HFFc6 (cell line): ENCODE measurements at regions not wholly inside any gene's neighbourhood (a gene's known extent, or its start where the extent isn't known, plus 50 kb on each side); places are given as distances from the start of the nearest gene placed in this dataset.
"Not testable (repeated sequence)": the region's sequence is repeated elsewhere in the genome, so short reads cannot be mapped to it uniquely, and the experiment has no call there.

Experiments used
- DNase-seq: peaks from one replicate; pipeline ENCODE4 v3.0.0-alpha.2; 2018
- H3K27ac Mint-ChIP-seq: 2 replicates; pipeline ENCODE4 v1.8.0; 2020; ENCODE audit warnings: mild to moderate bottlenecking, mixed read lengths
- H3K27me3 Mint-ChIP-seq: 2 replicates; pipeline ENCODE4 v1.8.0; 2021; ENCODE audit warnings: mild to moderate bottlenecking, moderate library complexity, mixed read lengths; ENCODE audit not compliant: insufficient read depth
- H3K36me3 Mint-ChIP-seq: 2 replicates; pipeline ENCODE4 v1.8.0; 2021; ENCODE audit warnings: low read depth, mixed read lengths
- H3K4me1 Mint-ChIP-seq: 2 replicates; pipeline ENCODE4 v1.8.0; 2020; ENCODE audit warnings: low read depth, mixed read lengths
- H3K4me3 Mint-ChIP-seq: 2 replicates; pipeline ENCODE4 v1.8.0; 2020; ENCODE audit warnings: mild to moderate bottlenecking, moderate library complexity, mixed read lengths
- H3K9me3 Mint-ChIP-seq: 2 replicates; pipeline ENCODE4 v1.8.0; 2020; ENCODE audit warnings: mild to moderate bottlenecking, mixed read lengths
- TF ChIP-seq, protein P1 (sequence below): fragments of 200-600 bp; sonication (generic); IDR thresholded peaks from 2 replicates; pipeline ENCODE4 v1.5.0; 2021; ENCODE audit warnings: antibody characterized with exemption, mild to moderate bottlenecking

DNA sequence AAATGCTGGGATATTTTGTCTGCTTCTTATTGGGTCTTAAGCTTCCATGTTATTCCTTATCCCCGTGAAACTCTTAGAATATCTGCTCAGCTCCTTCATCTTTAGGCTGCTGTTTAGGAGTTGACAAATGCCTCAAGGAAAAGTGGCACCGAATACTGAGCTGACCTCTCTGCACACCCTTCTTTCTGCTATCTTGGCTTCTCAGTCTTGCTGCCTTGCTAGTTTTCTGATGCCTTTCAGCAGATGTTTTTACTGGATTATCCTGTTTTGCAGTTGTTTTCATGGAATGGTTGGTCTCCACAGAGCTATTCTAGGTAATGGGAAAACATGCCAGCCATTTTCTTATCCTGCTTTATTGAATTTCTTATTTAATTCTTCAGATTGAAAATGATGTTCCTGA is 86.3 kb downstream of the GYPE start:
- Mint-ChIP-seq H3K9me3 (peaks cover 20% of the 10 kb centered on the region), H3K27me3 (no peaks in the 10 kb centered on the region), H3K27ac (no peak overlapping the region), H3K36me3 (no peaks in the 10 kb centered on the region), H3K4me3 (no peak overlapping the region), H3K4me1 (no peaks in the 10 kb centered on the region)
- TF ChIP-seq, protein P1, sequence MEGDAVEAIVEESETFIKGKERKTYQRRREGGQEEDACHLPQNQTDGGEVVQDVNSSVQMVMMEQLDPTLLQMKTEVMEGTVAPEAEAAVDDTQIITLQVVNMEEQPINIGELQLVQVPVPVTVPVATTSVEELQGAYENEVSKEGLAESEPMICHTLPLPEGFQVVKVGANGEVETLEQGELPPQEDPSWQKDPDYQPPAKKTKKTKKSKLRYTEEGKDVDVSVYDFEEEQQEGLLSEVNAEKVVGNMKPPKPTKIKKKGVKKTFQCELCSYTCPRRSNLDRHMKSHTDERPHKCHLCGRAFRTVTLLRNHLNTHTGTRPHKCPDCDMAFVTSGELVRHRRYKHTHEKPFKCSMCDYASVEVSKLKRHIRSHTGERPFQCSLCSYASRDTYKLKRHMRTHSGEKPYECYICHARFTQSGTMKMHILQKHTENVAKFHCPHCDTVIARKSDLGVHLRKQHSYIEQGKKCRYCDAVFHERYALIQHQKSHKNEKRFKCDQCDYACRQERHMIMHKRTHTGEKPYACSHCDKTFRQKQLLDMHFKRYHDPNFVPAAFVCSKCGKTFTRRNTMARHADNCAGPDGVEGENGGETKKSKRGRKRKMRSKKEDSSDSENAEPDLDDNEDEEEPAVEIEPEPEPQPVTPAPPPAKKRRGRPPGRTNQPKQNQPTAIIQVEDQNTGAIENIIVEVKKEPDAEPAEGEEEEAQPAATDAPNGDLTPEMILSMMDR: no peak
- DNase-seq: no peak

DNA sequence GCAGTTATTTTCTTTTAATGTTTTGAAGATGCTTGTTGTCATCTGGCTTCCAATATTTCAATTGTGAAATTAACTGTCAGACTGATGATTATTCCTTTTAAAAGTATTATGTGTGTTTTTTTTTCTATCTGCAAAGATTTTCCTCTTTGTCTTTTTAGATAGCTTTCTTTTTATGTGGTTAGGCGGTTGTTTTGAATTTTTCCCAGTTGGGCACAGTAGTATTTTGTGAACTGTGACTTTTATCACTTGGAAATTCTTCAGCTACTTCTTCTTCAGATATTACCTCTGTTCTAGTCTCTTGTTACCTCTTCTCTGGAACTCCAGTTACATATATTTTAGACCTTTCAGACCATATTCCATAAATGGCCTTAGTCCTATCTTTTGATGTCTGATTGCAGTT is 87.5 kb downstream of the GYPE start:
- not testable (repeated sequence) for H3K27me3 Mint-ChIP-seq, H3K36me3 Mint-ChIP-seq, H3K27ac Mint-ChIP-seq, H3K4me1 Mint-ChIP-seq, H3K4me3 Mint-ChIP-seq, DNase-seq
- H3K9me3 Mint-ChIP-seq: peaks cover 20% of the 10 kb centered on the region

DNA sequence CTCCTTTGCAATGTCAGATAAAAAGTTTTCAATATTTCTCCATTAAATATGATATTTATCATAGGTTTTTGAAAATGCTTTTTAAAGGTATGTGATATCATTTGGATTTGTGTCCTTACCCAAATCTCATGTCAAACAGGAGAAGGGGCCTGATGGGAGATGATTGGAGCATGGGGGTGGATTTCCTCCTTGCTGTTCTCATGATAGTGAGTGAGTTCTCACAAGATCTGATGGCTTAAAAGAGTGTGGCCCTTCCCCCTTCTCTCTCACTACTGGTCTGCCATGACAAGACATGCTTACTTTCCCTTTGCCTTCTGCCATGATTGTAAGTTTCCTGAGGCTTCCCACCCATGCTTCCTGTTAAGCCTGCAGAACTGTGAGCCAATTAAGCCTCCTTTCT is 90.0 kb downstream of the GYPE start:
- not testable (repeated sequence) for H3K27ac Mint-ChIP-seq, H3K27me3 Mint-ChIP-seq
- peaks cover 12% of the 10 kb centered on the region for H3K9me3 Mint-ChIP-seq

DNA sequence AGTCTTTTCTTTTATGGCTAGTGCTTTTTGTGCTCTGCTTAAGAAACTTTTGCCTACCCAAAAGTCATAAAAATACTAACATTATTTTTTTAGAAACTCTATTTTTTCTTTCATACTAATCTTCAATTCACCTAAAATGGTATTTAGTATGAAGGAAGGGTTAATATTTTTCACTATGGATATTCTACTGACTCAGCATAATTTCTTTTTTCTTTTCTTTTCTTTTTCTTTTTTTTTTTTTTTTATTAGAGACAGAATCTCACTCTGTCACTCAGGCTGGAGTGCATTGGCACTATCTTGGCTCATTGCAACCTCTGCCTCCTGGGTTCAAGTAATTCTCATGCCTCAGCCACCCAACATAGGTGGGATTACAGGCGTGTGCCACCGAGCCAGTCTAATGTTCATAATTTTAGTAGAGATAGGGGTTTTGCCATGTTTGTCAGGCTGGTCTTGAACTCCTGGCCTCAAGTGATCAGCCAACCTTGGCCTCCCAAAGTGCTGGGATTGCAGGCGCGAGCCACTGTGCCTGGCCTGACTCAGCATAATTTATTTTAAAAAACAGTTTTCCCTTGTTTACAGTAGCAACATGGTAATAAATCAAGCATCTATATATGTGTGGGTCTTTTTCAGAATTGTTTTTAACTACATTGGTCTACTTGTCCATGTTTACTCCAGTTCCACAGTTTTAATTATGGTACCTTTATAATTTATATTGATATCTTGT is 91.8 kb downstream of the GYPE start:
- H3K4me3 Mint-ChIP-seq: not testable (repeated sequence)

More for the DNA sequence above, 90.0 kb downstream of the GYPE start:
- H3K4me1 Mint-ChIP-seq, H3K4me3 Mint-ChIP-seq, H3K36me3 Mint-ChIP-seq, DNase-seq: not testable (repeated sequence)

DNA sequence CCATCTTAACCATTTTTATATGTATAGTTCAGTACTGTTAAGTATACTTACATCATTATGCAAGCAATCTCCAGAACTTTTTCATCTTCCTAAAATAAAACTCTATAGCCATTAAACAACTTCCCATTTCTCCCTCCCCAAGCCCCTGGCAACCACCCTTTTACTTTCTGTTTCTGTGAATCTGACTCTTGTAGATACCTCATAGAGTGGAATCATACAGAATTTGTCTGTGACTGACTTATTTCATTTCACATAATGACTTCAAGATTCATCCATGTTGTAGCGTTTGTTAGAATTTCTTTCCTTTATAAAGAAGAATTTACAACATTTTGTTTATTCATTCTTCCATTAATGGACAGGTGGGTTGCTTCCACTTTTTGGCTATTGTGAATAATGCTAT is 91.2 kb upstream of the FREM3 start:
- H3K9me3 Mint-ChIP-seq: peaks cover 14% of the 10 kb centered on the region
- not testable (repeated sequence) for H3K4me1 Mint-ChIP-seq, H3K27me3 Mint-ChIP-seq, H3K36me3 Mint-ChIP-seq, H3K4me3 Mint-ChIP-seq, DNase-seq, H3K27ac Mint-ChIP-seq

More for the DNA sequence above, 91.8 kb downstream of the GYPE start:
- H3K27ac Mint-ChIP-seq, H3K9me3 Mint-ChIP-seq, H3K27me3 Mint-ChIP-seq, H3K36me3 Mint-ChIP-seq, DNase-seq, H3K4me1 Mint-ChIP-seq: not testable (repeated sequence)

DNA sequence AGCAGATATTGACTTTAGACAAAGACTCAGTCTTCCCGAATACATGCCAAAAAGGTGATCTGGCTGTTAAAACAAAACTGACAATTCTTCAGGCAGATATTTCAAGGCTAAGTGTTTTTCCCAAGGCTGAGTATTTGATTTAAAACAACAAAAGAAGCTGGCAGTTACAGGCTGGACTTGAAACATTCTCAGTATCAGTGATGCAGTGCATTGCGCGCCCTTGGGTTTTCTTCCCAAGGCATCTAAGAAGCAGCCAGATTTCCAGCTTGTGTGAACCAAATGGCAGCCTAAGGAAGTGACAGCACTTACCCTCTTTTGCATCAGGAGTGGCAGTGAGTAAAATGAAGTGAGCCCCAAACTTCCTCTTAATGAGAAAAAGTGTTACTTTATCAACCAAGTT is 90.0 kb upstream of the FREM3 start:
- H3K4me3 Mint-ChIP-seq, H3K4me1 Mint-ChIP-seq, H3K27me3 Mint-ChIP-seq, H3K36me3 Mint-ChIP-seq, H3K27ac Mint-ChIP-seq, DNase-seq: not testable (repeated sequence)
- H3K9me3 Mint-ChIP-seq: peaks cover 11% of the 10 kb centered on the region

DNA sequence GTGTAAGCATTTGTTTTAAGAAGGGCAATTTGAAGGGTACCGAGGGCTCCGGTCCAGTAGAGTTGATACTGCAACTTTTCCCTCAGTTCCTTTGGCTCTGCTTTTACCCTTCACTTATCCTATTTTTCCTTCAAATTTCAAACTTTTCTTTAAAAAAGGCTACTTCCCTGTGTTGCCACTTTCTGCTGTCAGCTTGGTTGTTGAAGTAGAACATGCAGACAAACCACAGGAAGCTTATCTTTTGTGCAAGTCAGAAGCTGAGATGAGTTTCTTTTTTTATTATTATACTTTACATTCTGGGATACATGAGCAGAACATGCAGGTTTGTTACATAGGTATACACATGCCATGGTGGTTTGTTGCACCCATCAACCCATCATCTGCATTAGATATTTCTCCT is 89.1 kb upstream of the FREM3 start:
- H3K27me3 Mint-ChIP-seq, H3K4me3 Mint-ChIP-seq, H3K4me1 Mint-ChIP-seq, H3K36me3 Mint-ChIP-seq, H3K27ac Mint-ChIP-seq, DNase-seq: not testable (repeated sequence)
- H3K9me3 Mint-ChIP-seq: peaks cover 11% of the 10 kb centered on the region

DNA sequence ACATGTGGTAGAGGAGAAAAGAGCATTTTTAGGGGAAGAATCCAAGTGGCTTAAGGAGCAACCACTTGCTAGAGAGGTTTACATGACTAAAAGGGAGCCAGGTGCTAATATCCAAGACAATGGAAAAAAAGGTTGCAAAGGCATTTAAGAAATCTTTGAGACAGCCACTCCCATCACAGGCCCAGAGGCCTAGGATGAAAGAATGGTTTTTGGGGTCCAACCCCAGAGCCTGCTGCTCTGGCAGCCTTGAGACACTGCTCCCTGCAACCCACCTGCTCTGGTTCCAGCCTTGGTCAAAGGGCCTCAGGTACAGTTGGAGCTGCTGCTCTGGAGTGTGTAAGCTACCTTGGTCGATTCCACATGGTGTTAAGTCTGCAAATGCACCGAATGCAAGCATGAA is 84.1 kb upstream of the FREM3 start:
- H3K27ac Mint-ChIP-seq: no peak overlapping the region
- no peaks in the 10 kb centered on the region for H3K36me3 Mint-ChIP-seq
- no peak for DNase-seq
- H3K4me1 Mint-ChIP-seq: no peaks in the 10 kb centered on the region
- peaks cover 10% of the 10 kb centered on the region for H3K9me3 Mint-ChIP-seq
- H3K27me3 Mint-ChIP-seq: no peaks in the 10 kb centered on the region; the same call in 1 of the 2 replicates
- TF ChIP-seq, protein P1: no peak
- no peak overlapping the region for H3K4me3 Mint-ChIP-seq

DNA sequence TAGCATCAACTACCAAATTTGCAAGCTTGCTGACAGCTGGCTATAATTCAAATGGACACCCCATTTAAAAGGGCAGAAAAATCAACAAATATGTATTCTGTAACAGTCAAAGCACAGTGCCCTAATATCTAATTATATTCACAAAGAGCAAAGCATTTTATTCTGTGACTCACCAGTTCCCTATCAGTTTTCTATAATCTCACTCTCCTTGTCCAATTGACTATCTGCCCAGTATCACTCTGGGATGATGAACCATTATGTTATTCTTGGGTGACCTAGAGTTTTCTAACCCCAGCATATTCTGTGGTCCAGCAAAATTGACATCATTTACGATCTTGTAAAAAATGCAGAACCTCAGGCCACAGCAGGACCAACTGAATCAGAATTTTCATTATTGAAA is 82.0 kb upstream of the FREM3 start:
- no peak overlapping the region for H3K27ac Mint-ChIP-seq
- no peak overlapping the region for H3K4me3 Mint-ChIP-seq
- H3K27me3 Mint-ChIP-seq: no peaks in the 10 kb centered on the region; the same call in 1 of the 2 replicates
- TF ChIP-seq, protein P1: no peak
- H3K36me3 Mint-ChIP-seq: no peaks in the 10 kb centered on the region
- H3K4me1 Mint-ChIP-seq: no peaks in the 10 kb centered on the region
- no peak for DNase-seq
- H3K9me3 Mint-ChIP-seq: peaks cover 10% of the 10 kb centered on the region
